HUDEP-2 (cell line): ENCODE measurements at regions not wholly inside any gene's neighbourhood (a gene's known extent, or its start where the extent isn't known, plus 50 kb on each side); places are given as distances from the start of the nearest gene placed in this dataset.
"Not testable (repeated sequence)": the region's sequence is repeated elsewhere in the genome, so short reads cannot be mapped to it uniquely, and the experiment has no call there.

Source experiments
- DNase-seq, 76 experiments: peaks; one replicate each; lab custom pipeline; 2025; ENCODE audit not compliant: unreplicated experiment in 76 of 76; lab: John Stamatoyannopoulos, UW

DNA sequence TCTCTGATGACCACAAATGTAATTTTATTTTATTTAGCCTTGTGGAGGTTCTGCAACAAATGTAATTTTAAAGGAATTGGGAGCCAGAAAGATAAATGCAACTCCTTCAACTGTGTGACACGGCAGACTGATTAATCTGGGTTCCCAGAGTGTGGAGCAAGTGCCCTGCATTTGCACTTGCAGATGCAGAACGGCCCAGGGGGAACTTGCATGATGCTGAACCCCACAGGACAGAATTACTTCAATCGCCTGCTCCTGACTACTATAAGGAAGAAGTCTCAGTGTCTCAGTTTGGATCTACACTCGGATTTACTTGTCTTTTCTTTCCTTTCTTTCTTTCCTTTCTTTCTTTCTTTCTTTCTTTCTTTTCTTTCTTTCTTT, 107.2 kb upstream of the ACBD5 start:
- DNase-seq: not testable (repeated sequence)

DNA sequence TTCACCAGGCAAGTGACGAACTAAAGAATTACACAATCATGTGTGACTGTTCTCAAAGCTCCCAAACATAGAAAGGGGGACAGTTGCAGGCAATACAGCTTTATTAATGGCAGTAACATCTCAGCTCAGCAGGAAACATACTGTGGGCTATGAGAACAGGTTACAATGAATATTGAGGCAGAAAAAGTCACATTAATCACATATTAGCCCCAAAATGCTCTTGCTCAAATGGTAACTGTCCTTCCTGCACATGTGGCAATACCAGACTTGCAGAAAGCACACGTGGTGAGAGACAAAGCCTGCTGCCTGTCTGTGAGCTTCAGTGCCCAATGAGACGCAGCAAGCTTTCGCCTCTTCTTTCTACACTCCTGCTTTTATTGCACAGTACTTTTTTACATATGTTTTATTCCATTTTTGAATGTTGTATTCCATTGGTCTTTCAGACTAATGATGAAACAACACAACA, 104.9 kb upstream of the ACBD5 start:
- DNase-seq: no peak

DNA sequence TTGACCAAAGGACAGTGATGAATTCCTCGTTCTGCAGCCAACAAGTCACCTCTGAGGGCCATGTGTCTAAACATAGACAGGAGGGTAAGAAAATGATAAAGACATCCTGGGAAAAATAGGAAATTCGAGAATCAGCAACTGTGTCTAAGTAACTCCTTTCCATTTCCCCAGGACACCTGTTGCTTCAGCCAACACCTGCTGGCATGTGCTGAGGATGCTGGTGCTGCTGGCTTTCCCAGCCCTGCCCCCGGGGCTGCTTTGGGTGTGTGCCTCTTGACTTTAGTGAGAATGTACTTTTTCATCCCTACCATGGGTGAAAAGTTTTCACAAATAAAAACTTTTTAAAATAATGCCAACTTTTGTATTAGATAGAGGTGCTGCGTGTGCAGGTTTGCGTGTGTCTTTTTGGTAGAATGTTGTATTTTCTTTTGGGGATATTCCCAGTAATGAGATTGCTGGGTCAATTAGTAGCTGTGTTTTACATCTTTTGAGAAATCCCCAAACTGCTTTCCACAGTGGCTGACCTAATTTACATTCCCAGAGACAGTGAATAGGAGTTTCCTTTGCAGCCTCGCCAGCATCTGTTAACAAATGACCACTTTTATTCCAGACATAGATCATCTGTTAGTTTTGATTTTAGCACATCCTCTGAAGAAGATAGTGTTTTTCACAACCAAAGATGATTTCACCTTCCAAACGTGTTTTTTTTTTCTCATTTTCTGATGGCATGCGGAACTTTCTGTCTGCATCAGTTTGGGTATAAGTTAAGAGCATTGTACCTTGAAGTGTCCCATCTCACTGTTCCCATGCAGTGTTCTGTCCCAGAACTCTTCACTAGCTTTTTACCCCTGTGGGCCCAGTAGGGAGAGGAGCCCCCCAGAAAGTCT, 104.2 kb upstream of the ACBD5 start:
- DNase-seq: no peak

DNA sequence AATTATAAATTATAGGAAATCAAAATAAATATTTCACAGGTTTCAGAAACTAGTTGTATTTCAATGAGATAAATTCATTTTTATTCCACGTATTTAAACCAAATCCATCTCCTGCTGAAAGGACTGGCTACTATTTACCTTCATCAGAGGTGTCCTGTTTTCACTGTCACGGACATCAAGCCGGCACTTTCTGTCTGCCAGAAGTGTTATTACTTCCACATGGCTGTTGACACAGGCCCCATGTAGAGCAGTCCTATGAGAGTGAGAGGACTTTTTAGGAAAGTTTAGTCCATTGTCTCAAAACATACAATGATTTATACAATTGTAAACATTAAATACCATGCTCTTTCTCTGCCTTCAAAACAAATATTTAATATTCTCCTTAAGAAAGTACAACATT, 100.4 kb upstream of the ACBD5 start:
- no peak for DNase-seq

DNA sequence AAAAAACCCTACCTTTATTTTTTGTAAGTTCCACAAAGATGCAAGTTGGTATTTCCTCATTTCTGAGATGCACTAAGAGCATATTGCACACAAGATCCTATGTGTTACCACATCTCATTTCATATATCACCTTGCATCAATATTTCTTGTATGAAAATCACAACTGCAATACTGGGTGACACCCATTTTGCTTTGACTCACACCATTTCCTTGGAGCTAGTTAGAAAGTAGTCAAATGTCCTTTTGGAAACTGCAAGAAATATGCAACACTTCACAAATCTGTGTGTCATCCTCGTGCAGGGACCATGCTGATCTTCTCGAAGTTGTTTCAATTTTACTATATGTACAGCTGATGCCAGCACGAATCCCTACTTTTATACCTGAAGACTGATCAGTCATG, 94.6 kb upstream of the ACBD5 start:
- DNase-seq: not testable (repeated sequence)

DNA sequence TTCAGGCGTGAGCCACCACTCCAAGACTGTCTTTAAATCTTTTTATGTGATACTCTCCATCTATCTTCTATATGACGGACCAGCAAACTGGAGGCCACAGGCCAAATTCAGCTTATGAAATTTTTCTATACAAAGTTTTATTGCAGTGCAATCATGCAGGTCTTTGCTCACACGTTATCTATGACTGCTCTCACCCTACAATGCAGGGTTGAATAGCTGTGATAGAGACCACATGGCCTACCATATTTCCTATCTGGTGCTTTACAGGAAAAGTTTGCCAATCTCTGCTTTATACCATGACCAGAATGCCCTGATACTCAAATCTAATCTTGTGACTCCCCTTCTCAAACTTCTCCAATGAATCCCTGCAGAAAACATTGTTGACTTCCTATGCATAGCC, 89.5 kb upstream of the ACBD5 start:
- DNase-seq: no peak

DNA sequence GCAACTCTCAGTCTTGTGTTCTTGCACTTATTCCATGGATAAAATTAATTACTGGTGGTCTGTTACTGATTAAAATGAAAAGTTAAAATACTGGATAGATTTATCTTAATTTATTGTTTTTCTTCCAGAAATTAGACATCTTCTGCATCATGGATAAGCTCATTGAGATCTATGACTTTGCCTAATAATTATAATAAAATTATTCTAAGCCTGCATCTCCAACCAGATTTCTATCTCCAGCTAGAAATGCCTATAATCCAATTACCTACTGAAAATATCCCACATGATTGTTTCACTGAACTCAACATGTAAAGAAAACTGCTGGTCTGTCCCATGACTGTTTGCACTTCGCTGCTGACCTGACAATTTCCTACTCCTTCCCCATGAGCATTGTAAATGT, 88.3 kb upstream of the ACBD5 start:
- DNase-seq: no peak

DNA sequence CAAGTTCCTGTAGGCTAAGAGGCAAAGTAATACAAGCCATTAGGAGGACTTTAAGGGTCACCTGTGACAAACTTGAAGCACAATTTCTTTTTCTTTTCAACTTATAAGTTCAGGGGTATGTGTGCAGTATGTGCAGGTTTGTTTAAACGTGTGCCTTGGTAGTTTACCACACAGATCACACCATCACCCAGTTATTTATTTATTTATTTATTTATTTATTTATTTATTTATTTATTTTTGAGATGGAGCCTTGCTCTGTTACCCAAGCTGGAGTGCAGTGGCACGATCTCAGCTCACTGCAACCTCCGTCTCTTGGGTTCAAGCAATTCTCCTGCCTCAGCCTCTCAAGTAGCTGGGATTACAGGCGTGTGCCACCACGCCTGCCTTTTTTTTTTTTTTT, 86.2 kb upstream of the ACBD5 start:
- DNase-seq: not testable (repeated sequence)

DNA sequence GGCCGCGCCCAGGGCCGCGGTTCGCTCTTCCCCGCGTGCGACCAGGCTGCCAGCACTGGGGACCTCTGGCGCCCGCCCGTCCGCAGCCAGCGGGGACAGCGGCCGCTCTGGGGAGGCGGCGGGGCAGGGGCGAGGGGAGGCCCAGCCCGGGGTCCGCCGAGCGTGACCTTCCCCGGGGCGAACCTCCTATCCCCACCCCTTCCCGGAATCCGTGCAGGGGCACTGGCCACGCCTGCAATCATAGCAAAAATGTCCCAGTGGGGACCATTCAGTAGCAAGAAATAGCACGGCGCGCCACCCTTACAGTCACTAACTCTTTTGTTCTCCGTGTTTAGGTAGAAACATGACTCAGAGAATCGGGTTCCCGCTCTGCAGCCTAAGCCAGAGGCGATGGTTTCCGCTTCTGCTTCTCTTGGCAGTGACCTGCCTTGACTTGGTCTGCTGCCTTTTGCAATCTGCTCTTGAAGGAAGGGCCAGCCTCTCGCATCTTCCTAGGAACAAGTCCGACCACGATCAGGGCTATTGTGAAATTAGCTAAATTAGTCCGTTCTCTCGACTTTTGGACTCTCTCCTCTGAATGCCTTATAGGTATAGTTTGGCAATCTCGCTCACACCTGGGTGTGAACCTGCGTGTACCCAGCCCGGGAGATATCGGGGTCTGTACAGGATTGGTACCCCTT, 79.3 kb upstream of the ACBD5 start:
- peak in 1 of 76 experiments; percentile 1 for DNase-seq

DNA sequence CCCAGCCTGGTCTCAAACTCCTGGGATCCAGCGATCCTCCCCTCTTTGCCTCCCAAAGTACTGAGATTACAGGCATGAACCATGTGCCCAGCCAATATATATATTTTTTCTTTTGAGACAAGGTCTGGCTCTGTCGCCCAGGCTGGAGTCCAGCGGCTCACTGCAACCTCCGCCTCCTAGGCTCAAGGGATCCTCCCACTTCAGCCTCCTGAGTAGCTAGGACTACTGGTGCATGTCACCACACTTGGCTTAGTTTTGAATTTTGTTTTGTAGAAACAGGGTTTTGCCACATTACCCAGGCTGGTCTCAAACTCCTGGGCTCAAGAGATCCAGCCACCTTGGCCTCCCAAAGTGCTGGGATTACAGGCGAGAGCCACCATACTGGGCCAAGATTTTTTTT, 78.5 kb upstream of the ACBD5 start:
- DNase-seq: not testable (repeated sequence)

DNA sequence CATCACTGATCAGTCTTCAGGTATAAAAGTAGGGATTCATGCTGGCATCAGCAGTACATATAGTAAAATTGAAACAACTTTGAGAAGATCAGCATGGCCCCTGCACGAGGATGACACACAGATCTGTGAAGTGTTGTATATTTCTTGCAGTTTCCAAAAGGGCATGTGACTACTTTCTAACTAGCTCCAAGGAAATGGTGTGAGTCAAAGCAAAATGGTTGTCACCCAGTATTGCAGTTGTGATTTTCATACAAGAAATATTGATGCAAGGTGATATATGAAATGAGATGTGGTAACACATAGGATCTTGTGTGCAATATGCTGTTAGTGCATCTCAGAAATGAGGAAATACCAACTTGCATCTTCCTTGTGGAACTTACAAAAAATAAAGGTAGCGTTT, 74.5 kb upstream of the ACBD5 start:
- not testable (repeated sequence) for DNase-seq

DNA sequence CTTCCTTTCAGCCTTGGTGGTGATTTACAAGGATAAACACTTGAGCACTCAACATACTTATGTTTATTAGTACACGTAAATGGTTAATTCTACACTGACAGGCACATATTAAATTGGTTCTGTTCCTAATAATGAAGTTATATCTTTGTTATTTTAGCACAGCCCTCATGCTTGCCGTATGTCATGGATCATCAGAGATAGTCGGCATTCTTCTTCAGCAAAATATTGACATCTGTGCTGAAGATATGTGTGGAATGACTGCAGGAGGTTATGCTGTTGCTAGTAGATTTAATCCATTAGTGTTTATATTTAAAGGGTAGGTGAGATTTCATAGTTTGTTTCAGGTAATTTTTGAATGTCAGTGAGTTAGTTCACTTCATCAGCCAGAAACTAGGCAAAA, 73.0 kb upstream of the ACBD5 start:
- DNase-seq: not testable (repeated sequence)

DNA sequence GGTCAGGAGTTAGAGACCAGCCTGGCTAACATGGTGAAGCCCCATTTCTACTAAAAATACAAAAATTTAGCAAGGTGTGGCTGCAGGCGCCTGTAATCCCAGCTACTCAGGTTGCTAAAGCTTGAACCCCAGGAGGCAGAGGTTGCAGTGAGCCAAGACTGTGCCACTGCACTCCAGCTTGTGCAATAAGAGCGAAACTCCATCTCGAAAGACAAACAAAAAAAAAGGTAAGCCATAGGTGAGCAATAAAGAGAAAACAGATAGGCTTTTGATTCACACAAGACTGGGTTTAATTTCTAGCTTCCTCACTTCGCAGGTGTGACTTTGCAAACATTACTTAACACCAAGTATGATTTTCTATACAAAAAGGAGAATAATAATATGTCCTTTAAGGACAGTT, 72.3 kb upstream of the ACBD5 start:
- DNase-seq: no peak

DNA sequence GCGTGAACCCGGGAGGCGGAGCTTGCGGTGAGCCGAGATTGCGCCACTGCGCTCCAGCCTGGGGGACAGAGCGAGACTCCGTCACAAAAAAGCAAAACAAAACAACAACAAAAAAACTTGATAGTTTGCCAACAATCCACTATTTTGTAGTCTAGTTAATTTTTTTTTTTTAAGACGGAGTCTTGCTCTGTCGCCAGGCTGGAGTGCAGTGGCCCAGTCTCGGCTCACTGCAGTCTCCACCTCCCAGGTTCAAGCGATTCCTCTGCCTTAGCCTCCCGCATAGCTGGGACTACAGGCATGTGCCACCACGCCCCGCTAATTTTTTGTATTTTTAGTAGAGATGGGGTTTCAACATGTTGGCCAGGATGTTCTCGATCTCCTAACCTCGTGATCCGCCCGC, 71.2 kb upstream of the ACBD5 start:
- DNase-seq: not testable (repeated sequence)

DNA sequence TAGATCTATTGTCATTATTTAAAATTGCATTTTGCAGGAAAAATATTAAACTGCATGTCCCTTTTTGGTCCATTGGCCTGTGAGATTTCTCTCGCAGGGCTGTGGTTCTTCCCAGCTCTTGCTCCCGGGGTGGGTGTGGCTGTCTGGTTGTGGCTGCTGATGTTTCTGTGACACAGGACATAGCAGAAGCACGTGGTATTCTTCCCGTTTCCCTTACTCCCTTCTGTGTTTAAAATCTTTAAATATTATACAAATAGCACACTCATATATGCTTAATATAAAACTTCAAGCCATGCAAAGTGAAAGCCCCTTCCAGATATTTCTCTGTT, 57.9 kb upstream of the ACBD5 start:
- DNase-seq: not testable (repeated sequence)

DNA sequence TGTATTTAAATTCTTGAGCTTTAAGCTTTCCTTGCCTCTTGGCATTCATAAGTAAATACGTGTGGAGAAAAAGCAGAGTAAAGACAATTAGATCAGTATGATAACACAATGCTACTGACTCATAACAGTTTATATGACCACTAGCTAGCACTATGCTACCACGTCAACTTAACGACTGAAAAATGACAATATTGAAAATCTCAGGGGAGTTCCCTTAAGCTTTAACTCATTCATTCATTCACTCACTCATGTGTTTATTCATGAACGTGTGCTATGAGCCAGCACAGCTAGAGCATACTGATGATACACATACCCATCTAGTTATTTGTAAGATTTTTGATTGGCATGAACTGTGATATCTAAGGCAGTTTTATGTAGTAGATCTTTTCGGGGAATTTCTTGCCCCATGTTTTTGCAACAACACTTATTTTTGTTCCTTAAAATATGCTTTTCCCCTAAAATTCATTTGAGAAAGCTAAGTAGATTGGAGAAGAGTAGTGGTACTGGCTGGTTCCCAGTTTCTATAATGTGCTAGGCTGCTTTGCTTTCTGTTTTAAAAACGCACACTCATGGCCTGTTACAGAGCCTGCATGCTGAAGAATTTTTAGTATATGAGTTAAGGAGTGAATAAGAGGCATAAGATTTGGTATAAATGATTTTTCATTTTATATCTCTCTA, 57.4 kb upstream of the ACBD5 start:
- no peak for DNase-seq

DNA sequence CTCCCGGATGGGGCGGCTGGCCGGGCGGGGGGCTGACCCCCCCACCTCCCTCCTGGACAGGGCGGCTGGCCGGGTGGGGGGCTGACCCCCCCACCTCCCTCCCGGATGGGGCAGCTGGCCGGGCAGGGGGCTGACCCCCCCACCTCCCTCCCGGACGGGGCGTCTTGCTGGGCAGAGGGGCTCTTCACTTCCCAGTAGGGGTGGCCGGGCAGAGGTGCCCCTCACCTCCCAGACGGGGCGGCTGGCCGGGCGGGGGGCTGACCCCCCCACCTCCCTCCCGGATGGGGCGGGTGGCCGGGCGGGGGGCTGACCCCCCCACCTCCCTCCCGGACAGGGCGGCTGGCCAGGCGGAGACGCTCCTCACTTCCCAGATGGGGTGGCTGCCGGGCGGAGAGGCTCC, 55.7 kb upstream of the ACBD5 start:
- not testable (repeated sequence) for DNase-seq

DNA sequence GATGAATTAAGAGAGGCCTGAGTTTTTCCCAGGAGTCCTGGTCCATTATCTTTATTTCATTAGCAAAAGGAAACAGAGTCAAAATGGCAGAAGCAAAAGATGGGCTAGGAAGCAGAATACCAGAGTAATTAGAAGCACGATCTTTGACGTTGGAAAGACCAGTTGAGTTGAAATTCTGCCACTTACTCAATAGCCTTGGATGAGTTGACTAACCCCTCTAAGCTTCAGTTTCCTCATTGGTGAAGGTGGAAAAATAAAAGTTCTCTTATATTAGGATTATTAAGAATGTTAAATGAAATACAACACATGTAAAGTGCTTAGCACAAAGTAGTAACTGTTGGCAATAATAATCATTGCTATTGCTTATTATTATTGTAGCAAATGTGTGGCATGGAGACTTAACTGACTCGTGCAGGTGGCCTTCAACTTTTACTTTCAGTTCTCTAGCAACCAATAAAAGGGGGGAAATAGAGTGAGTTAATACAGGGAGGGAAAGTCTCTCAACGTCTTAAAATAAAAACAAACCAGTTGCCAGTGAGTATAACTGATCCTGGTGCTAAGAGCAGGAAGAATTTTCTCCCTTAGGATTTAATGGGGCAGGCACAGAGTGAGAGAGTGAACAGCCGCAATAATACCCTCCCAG, 50.8 kb upstream of the ACBD5 start:
- DNase-seq: not testable (repeated sequence)
